Epidermal melanocyte (primary cell): ENCODE measurements at regions not wholly inside any gene's neighbourhood (a gene's known extent, or its start where the extent isn't known, plus 50 kb on each side); places are given as distances from the start of the nearest gene placed in this dataset.

ENCODE experiments used
- DNase-seq: peaks from one replicate; pipeline ENCODE4 v3.0.0; 2011; ENCODE audit warnings: low spot score; ENCODE audit not compliant: insufficient read length

DNA sequence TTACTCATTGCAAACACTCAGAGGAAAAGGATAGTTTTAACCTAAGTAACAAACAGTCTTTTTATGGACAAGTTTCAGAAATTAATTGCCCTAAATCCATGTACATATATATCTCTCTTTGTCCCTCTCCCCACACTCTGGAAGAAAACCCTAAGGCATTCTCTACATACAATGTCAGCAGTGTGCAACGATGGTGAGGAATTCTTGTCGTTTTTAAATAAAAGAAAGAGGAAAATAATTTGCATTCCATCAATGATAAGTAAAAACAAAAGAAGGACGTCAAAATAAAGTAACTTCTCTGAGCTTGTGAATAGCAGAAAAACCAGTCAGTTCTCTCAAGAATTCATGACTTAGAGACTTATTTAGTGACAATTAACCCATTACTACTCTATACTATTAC, 550.5 kb upstream of the DIPK2B start:
- DNase-seq = no peak

DNA sequence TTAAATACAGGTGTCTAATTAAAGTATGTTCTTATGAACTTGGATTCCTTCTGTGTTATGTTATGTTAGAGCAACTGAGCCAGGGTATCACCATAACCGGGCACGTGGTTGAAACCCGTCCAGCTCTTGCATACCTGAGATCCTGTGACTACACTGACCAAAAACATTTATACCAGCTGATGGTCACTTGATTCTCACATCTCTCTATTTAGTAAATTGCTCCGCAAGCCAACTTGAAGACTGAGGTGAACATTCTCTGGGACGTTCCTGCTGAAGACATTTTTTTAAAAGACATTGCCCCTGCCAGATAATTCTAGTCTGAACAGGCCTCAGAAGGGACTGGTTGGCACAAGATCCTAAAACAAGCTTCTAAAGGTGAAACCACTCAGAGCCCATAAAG, 550.0 kb upstream of the DIPK2B start:
- no peak for DNase-seq

DNA sequence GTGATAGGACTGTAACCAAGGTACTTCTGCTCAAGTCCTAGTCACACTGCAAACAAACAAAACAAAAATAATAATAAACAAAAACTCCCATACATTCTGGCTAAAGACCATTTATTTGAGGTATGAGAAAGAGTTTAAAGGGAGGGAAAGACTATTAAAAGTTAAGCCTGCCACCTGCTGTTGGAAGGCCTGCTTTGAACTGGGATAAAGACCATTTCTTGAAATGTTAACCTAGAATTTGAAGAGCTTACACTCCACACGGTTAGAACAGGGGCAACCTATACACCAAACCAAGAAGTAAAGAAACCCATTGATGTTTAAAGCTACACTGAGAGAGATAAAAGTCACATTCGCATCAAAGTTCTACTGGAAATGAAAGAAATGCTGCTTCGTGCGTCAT, 548.7 kb upstream of the DIPK2B start:
- no peak for DNase-seq

DNA sequence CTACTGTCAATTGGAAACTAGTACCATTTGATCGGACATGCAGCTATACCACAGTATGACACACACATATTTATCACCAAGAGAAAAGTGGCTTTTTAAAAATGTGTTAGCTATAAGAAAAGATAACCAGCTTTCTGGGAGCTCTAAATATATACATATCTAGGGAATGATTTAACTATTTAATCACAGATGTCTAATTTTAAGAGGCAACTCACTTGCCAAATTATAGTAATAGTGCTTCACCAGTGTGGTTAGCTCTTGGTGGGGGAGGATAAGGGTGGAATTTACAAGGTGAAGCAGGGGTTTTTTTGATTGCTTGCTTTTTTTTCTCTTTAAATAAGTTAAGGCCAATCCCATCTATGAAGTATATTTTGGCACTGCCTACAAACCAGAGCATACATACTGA, 547.7 kb upstream of the DIPK2B start:
- DNase-seq = no peak

DNA sequence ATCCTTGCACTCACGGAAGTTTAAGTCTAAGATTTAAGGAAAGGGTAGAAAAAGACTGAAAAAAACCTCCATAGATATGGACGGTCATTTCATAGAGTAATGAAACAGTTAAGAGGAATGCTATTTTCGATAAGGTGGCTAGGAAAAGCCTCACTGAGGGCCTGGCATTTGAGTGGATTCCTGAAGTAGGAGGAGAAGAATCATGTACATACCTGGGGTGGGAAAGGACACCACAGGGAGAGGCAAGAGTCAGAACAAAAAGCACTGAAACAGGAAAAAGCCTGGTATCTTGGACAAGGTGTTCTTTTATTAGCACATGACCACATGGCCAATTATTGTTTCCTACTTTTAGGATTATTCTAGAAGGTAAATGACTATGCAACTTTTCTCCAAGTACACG, 547.2 kb upstream of the DIPK2B start:
- no peak for DNase-seq

DNA sequence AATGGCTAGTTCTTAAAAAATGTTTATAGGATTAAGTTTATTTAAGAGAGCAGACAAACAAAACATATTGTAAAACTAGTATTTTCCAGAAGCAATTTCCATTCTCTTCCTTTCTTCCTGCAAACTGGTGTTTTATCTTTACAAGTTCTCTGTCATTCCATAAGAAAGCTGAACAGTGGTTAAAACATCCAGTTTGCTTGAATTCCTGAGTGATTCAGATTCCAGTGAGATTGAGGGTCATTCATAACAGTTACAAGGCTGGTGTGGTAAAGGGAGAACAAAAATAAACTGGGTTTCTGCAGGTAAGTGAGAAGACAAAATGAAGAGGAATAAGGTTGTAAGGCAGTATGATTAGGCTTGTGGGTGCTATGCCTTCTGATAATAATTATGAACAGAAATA, 544.8 kb upstream of the DIPK2B start:
- no peak for DNase-seq

DNA sequence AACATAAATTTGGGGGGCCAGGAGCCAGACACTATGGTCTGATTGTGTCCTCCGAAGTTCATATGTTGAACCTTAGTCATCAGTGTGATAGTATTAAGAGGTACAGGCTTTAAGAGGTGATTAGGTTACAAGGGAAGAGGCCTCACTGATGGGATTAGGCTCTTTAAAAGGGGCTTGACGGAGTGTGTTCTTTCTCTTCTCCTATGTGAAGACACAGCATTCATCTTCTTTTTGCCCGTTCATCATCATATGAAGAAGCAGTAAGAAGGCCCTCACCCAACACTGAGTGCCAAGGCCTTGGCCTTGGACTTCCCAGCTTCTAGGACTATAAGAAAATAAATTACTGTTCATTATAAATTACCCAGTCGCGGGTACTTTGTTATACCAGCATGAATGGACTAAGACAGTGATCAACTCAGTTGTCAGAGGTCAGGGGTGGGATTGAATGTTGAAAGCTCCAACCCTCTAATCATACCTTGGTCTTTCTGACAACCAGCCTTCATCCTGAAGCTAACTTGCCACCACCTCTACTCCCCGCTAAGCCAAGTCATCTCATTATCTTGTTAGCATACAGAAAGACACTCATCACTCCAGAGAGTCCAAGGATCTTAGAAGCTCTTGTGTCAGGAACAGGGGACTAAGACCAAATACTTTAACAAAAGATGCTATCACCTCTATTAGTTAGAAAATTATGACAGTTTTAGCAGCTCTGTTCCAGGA, 543.4 kb upstream of the DIPK2B start:
- DNase-seq = no peak

DNA sequence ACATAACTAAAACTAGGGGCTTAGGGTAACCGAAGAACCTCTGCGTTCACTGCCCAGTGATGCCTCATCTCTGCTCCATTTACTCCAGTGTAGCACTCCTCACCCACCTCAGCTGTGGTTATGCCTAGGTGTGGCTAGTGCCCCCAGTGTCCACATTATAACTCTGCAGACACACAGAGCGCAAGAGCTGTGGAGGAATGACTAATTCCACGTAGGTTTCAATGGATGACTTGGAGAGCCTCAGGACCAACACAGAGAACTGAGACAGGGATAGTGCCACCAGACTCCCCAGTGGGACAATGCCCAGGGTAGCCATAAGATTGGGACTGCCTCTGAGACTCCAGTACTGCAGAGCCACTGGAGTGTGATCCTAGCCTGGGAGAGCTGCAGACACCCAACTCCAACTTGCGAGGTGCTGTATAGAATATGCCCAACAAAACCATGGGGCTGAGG, 542.4 kb upstream of the DIPK2B start:
- no peak for DNase-seq

DNA sequence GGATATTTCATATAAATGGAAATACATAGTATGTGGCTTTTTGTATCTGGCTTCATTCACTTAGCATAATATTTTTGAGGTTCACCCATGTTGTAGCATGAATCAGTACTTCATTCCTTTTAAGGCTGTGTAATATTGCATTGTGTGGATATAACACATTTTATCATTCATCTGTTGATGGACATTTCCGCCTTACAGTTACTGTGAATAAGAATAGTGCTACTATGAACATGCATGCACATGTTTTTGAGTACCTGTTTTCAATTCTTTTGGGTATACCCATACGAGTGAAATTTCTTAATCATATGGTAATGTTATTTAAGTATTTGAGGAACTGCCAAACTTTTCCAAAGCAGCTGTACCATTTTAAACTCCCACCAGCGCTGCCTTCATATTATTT, 539.6 kb upstream of the DIPK2B start:
- no peak for DNase-seq

DNA sequence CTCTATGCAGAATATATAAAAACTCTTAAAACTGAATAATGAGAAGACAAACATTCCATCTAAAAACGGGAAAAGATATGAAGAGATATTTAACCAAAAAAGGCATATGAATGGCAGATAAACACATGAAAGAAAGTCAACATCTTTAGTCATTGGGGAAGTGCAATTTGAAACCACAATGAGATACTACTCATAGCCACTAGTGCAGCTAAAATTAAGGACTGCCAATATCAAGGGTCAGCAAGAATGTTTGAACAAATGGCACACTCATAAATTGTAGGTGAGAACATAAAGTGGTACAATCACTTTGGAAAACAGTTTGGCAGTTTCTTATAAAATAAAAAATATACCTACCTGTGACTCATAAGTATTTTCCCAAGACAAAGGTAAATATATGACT, 534.9 kb upstream of the DIPK2B start:
- DNase-seq = no peak

DNA sequence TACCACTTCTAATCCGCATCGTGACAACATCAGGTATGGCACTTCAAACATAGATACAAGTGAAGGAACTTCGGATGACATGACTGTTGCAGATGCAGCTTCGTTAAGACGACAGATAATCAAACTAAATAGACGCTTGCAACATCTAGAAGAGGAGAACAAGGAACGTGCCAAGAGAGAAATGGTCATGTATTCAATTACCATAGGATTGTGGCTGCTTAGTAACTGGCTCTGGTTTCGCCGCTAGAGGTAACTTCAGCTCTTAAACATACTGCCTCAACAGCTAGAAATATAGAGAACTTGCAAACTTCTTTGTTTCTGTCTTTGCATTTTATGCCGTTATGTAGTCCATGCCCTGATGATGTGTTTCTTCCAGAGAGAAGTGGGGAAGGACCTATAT, 530.8 kb upstream of the DIPK2B start:
- no peak for DNase-seq

DNA sequence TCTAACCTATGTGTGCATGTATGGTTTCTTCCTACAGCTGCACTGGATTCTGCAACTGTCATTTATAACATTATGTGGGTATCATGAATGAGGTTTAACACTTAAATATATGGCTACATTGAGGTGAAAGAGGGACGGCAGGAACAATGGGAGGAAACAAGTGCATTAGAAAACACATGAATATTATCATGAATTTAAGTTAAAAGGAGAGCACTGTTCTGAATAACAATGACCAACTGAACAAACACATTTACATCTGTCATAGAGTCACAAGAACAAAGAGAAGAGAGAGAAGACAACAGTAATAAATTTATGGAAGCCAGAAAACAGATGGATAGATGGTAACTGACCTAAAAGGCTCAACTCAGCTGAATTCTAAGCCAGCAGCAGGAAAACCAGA, 527.1 kb upstream of the DIPK2B start:
- no peak for DNase-seq

DNA sequence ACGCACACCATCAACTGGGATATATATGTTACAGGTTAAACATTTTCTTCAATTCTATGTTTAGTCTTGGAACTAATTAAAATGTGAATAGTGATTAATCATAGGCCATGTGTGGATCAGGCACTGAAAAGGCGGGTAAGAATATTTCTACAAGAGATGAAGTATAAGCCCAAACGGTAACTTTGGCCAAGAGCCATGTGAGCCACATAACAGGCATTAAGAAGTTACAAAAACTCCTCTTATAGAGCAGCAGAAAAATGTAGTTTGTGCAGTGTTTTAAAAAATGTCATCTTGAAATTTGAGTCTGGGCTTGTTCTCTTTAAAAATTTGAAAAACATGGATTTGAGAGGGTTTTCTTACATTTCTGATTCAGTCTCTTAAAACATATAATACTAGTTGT, 521.8 kb upstream of the DIPK2B start:
- no peak for DNase-seq

DNA sequence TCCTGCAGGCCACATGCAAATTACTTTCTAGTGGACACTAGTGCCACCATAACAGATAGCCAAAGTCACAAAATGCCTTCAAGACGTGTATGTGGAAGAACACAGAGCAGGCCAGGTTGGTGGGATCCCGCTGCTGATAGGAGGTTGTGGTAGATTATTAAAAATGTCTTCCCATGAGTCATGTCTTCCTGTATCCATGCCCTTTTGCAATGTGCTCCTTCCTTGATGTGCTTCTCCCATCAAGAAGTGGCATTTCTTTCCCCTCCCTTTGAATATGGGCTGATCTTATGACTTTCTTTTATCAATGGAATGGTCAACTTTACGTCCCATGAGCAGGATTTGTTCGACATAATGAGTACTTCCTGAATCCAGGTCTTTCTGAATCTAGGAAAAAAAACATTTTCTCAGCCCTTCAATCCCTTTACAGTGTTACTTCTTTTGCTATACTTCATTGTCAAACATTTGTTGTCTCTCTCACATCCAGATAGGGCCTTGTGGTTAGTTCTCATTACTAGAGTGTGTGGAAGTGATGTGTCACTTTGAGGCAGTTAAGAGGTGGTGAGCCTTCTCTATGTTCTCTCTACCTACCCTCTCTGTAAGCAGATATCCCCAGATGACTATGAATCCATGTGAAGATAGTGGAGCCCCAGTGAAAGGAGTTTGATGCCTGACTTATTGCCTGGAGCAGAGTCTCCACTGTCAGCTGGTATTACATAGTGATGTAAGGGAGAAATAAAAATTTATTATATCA, 519.2 kb upstream of the DIPK2B start:
- no peak for DNase-seq

DNA sequence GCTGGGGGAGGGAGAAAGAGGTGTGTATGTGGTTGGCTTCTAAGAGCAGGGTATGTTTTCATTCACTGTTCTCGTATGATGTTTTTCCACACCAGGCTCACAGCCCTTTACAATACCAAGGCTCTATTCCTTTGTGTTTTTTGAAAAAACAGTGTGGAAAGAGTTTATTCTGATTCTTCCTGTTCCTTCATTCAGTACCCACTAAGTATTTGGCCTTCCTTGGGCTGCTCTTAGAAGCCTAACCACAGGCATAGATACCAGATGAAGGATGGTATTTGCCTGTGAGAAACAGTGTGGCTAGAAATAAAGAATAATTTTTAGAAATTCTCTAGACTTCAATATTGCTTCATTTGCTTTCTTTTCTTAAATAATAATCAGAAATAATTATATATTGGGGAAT, 518.0 kb upstream of the DIPK2B start:
- no peak for DNase-seq

DNA sequence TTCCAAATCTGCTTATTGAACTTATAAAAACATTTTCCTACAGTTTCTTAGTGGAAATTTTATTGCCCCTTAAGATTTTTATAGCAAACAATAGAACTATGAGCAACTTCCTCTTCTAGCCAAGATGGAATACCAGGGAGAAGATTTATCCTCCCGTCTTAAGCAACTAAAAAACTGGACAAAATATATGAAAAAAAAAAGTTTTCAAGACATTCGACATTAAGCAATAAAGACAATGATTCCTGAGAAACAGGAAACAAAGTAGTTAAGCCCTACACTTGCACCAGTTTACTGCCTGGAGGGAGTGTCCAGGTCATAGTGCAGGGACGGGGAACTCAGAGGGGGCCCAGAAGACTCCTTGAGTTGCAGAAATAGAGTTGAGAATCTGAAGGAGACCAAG, 516.1 kb upstream of the DIPK2B start:
- DNase-seq = no peak

DNA sequence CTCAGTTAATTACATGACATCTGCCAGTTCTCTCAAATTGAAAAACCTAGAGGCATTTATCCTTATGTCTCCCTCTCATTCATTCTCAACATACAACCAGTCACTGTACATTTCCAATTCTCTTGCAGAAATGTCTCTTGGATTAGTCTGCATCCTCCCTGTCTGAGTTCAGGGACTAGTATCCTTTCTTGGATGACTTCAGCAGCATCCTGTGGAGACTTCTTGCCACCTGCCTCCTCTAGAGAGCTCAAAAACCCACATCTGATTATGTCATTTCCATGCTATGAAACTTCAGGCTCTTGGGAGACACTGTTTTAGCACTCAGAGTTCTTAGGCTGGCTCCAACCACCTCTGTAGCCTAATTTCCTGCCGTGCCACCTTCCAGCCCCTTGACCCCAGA, 515.1 kb upstream of the DIPK2B start:
- DNase-seq = no peak

DNA sequence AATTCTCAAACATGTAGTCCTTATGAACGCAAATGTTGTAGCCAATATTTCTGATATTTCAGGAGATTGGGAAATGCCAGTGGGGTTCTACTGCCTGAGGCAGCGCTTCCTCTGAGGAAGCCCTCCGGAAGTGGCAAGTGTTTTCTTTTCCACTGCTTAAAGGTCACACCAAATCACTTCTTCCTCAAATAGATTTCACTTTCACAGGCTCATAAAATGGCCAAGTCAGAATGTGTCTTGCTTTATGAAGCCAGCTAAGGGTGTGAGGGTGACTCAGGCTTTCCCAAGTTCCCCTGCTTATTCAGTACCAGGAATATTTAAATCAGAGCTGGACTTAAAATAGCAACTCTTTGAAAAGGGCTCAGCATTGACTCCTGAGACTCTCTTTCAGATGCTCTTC, 514.2 kb upstream of the DIPK2B start:
- no peak for DNase-seq

DNA sequence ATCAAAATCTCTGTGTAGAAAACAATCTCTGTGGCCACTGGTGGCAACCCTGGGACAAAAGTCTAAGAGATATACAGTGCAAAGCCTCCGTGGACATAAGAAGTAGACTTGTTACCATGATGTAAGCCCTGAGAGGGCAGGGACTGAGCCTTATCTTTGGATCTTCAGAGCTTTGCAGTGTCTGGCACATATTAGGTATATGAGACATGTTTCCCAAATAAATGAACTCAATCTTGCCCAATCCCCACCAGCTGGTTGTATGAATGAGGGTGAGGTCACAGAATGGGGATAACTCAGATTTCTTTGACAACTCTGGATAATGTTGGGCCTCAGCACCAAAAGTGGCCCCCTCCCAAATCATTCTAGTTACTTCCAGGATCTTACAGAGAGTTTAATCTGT, 511.4 kb upstream of the DIPK2B start:
- no peak for DNase-seq

DNA sequence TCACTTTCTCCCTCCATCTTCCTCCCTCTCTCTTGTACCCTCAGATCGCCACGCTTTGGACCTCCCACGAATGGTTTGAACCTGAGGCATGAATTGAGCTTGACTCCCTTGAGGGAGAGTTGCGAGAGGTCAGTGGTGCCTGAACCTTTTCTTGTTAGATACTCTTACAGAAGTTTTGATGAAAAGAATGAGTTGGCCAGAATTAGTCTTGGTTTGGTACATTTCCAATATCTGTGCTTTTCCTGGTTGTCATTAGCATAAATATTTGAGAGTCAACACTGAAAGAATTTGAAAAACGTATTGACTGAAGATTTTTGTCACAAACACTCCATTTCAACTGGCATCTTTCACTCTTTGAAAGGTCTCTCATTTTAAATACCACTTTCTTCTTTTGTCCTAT, 510.6 kb upstream of the DIPK2B start:
- DNase-seq = no peak

DNA sequence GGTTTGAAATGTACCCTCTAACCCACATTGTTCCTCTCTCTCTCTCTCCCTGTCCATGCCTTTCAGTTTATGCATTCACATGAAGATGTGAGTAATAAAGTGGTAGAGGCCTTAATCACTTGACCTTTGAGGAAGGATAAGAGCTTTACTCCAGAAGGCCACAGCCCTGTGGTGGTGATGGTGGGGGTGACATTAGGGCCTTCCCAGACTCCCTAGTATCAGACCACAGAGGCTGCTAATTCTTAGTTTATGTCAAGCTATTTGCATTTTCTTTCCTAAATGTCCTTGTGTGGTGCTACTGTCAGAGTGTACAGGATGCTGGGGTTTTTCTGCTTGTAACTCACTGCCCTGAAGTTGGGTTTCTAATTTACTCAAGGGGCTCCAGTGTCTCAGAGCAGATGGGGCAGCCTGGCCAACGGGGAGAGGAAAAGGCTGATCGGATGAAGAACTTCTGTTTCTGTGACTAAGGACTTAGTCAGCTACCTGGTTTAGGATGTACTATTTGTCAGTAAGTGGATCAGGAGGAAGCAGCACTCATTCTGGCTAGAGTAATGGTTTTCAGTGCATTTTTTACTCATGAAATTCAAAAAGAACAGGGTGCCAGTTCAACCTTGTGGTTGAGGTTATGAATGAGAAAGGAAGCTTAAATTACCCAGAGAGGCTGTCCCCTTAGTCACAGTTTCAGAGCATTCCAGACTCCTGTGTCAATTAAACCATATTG, 509.6 kb upstream of the DIPK2B start:
- DNase-seq = no peak

DNA sequence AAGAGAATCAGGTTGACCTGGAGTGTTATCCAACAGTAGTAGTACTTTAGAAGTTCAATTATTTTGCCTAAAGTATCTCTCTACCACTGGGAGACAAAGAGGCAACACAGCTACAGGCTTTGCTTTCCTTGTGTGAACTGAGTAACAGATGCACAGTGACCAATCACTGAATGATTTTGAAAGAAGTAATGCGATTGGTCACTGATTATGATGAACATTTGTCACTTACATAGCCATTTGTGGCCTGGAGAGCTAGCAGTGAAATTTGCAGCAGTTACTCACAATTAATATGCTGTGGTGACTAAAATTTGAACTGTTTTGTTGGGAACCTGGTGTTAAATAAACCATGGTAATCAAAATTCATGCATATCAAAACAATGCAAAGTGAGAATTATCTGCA, 508.7 kb upstream of the DIPK2B start:
- DNase-seq = no peak

DNA sequence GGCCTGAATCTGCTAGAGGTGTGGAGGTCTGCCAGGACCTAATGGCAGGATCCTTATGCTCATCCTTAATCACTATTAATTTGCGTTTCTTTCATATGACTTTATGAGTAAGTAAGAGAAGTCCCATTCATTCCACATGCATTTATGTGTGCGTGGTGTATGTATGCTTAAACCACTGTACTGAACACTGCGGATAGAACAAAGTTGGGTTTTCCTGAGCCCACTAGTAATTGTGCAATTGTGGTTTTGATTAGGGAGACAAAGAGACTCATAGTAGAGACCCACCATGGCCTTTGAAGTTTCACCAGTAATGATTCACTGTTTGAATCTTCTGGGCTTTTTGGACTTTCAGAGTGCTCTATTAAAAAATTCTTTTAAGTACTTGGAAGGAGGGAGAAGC, 498.5 kb upstream of the DIPK2B start:
- no peak for DNase-seq
